Smooth muscle cell (in vitro differentiated cells): ENCODE measurements at regions not wholly inside any gene's neighbourhood (a gene's known extent, or its start where the extent isn't known, plus 50 kb on each side); places are given as distances from the start of the nearest gene placed in this dataset.

ENCODE experiments used
- DNase-seq: peaks from one replicate; lab custom pipeline; 2025; ENCODE audit not compliant: unreplicated experiment; lab: John Stamatoyannopoulos, UW
- H2AFZ ChIP-seq: fragments of 200-600 bp; sonication (generic); 2 replicates; pipeline ENCODE4 v1.6.0; 2016; ENCODE audit warnings: antibody characterized with exemption, low read depth, mild to moderate bottlenecking
- H3F3A ChIP-seq: fragments of 200-600 bp; sonication (generic); 2 replicates; pipeline ENCODE4 v1.6.0; 2017; ENCODE audit warnings: antibody characterized with exemption, low read depth
- H3K27ac ChIP-seq: fragments of 200-600 bp; sonication (generic); 2 replicates; pipeline ENCODE4 v1.5.1; 2016; ENCODE audit warnings: low read depth, mild to moderate bottlenecking
- H3K27me3 ChIP-seq: fragments of 200-600 bp; sonication (generic); 2 replicates; pipeline ENCODE4 v1.6.1; 2016; ENCODE audit warnings: low read depth, mild to moderate bottlenecking
- H3K36me3 ChIP-seq: fragments of 200-600 bp; sonication (generic); 2 replicates; pipeline ENCODE4 v1.5.1; 2016; ENCODE audit warnings: low read depth
- H3K4me1 ChIP-seq: fragments of 200-600 bp; sonication (generic); 2 replicates; pipeline ENCODE4 v1.5.1; 2016; ENCODE audit warnings: low read depth
- H3K4me2 ChIP-seq: fragments of 200-600 bp; sonication (generic); 2 replicates; pipeline ENCODE4 v1.6.0; 2016; ENCODE audit warnings: mild to moderate bottlenecking
- H3K4me3 ChIP-seq: fragments of 200-600 bp; sonication (generic); 2 replicates; pipeline ENCODE4 v1.5.1; 2016; ENCODE audit warnings: mild to moderate bottlenecking
- H3K79me2 ChIP-seq: fragments of 200-600 bp; sonication (generic); 2 replicates; pipeline ENCODE4 v1.6.0; 2016; ENCODE audit warnings: low read depth, mild to moderate bottlenecking
- H3K9ac ChIP-seq: fragments of 200-600 bp; sonication (generic); 2 replicates; pipeline ENCODE4 v1.6.0; 2016; ENCODE audit warnings: low read depth
- H3K9me3 ChIP-seq: fragments of 200-600 bp; sonication (generic); replicated peaks from 2 replicates; pipeline ENCODE4 v1.5.1; 2016; ENCODE audit warnings: low read depth
- H4K20me1 ChIP-seq: fragments of 200-600 bp; sonication (generic); 2 replicates; pipeline ENCODE4 v1.6.0; 2016; ENCODE audit warnings: low read depth
- CTCF ChIP-seq: fragments of 200-600 bp; sonication (generic); IDR thresholded peaks from 2 replicates; pipeline ENCODE4 v1.5.1; 2017; ENCODE audit warnings: borderline replicate concordance, mild to moderate bottlenecking, antibody characterized with exemption; ENCODE audit not compliant: insufficient read depth, poor library complexity, severe bottlenecking
- WGBS: methylation state at CpG from one replicate; pipeline ENCODE4 v1.1.7; 2016; ENCODE audit warnings: low lambda C conversion rate; 5-methylcytosine and 5-hydroxymethylcytosine counted together

DNA sequence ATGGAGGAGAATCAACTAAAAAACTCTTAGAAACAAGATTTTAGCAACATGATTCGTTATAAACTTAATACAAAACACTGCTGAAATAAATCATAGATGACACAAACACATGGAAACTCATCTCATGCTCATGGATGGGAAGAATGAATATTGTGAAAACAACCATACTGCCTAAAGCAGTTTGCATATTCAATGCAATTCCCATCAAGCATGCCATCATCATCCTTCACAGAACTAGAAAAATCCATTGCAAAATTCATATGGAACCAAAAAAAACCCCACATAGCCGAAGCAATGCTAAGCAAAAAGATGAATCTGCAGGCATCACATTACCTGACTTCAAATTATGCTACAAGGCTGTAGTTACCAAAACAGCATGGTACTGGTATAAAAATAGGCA lies 1015.8 kb upstream of the GRIA3 start:
- H3K79me2 ChIP-seq = no peaks in the 10 kb centered on the region
- H3K27me3 ChIP-seq = no peaks in the 10 kb centered on the region
- no peaks in the 10 kb centered on the region for H3K4me1 ChIP-seq
- H3K9ac ChIP-seq = no peak overlapping the region
- no peaks in the 10 kb centered on the region for H4K20me1 ChIP-seq
- H2AFZ ChIP-seq = no peak overlapping the region
- WGBS = 68% methylated on average over 2 of the region's 2 CpGs
- H3K36me3 ChIP-seq = no peaks in the 10 kb centered on the region
- TF ChIP-seq CTCF = no peak
- H3K27ac ChIP-seq = no peak overlapping the region
- no peak for DNase-seq
- no peak overlapping the region for H3K4me2 ChIP-seq
- no peak overlapping the region for H3K4me3 ChIP-seq
- no peaks in the 10 kb centered on the region for H3F3A ChIP-seq
- H3K9me3 ChIP-seq = no peaks in the 10 kb centered on the region

- Histone ChIP-seq H2AFZ (no peak overlapping the region), H3K4me2 (no peak overlapping the region), H3K27me3 (no peaks in the 10 kb centered on the region), H3K79me2 (no peaks in the 10 kb centered on the region), H3K4me1 (no peaks in the 10 kb centered on the region), H3F3A (no peaks in the 10 kb centered on the region), H3K4me3 (no peak overlapping the region), H3K9me3 (no peaks in the 10 kb centered on the region), H3K9ac (no peak overlapping the region), H3K36me3 (no peaks in the 10 kb centered on the region), H3K27ac (no peak overlapping the region), H4K20me1 (no peaks in the 10 kb centered on the region)
- DNase-seq = no peak
- no peak for TF ChIP-seq CTCF
- 65% methylated on average over 1 of the region's 1 CpG for WGBS
These were observed 999.3 kb upstream of the GRIA3 start for GRCh38 chrX:122184791-122185190.

DNA sequence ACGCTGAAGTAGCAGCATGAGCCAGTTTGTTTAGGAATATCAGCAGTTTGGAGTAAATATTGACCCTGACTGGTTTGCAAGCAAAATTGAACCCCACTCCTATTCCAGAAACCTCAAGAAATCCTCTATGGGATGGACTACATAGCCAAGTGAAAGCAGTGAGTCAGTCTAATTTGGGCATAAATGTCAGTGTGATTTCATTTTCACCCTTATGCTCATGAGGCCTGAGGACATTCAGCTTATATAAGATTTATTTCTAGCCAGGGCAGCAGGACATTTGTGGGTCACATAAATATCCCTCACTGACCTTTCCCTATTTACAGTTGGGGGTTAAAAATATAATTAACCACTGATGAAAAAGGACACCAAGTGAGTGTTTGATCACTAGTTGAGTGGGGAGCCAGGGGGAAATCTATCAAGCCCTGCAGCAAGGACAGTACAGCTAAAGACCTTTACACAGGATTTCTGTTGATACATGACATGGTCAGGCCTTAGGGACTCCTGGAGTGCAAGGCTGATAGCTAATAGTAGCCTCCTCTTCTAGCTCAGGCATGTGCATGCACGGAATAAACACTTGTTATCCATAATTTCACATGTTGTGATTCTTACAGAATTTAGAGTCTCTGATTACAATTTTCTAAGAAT lies 996.9 kb upstream of the GRIA3 start:
- no peaks in the 10 kb centered on the region for H4K20me1 ChIP-seq
- H3K4me3 ChIP-seq = no peak overlapping the region
- no peak overlapping the region for H3K27ac ChIP-seq
- no peak overlapping the region for H2AFZ ChIP-seq
- H3F3A ChIP-seq = no peaks in the 10 kb centered on the region
- no peaks in the 10 kb centered on the region for H3K4me1 ChIP-seq
- 75% methylated on average over 2 of the region's 2 CpGs for WGBS
- no peaks in the 10 kb centered on the region for H3K9me3 ChIP-seq
- H3K36me3 ChIP-seq = no peaks in the 10 kb centered on the region
- no peaks in the 10 kb centered on the region for H3K27me3 ChIP-seq
- no peak for TF ChIP-seq CTCF
- no peak overlapping the region for H3K9ac ChIP-seq
- DNase-seq = no peak
- H3K79me2 ChIP-seq = no peaks in the 10 kb centered on the region
- H3K4me2 ChIP-seq = no peak overlapping the region

DNA sequence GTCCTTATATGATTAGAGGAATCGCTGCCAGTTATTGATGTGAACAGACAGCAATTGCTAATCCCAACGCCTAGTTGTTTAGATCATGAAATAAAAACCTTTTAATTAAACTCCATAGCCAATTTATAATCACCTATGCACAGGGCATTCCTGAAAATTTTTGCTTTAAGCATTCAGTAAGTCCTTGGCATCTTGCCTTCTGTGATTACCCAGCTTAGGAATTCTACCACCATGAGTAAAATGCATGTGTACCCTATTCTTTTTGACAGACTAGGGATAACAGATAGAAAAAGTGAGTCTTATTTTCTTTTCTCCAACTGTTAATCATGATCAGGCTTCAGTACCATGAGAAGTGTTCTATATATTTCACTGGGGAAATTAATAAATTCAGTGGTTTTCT lies 995.3 kb upstream of the GRIA3 start:
- Histone ChIP-seq H3K4me1 (no peaks in the 10 kb centered on the region), H3K9ac (no peak overlapping the region), H3K27me3 (no peaks in the 10 kb centered on the region), H3K9me3 (no peaks in the 10 kb centered on the region), H3K36me3 (no peaks in the 10 kb centered on the region), H4K20me1 (no peaks in the 10 kb centered on the region), H3K4me3 (no peak overlapping the region), H3K4me2 (no peak overlapping the region), H3K79me2 (no peaks in the 10 kb centered on the region), H3F3A (no peaks in the 10 kb centered on the region), H3K27ac (no peak overlapping the region), H2AFZ (no peak overlapping the region)
- 84% methylated on average over 2 of the region's 2 CpGs for WGBS
- TF ChIP-seq CTCF = no peak
- no peak for DNase-seq
